GM18907 (cell line): ENCODE measurements at regions not wholly inside any gene's neighbourhood (a gene's known extent, or its start where the extent isn't known, plus 50 kb on each side); places are given as distances from the start of the nearest gene placed in this dataset.
"Not testable (repeated sequence)": the region's sequence is repeated elsewhere in the genome, so short reads cannot be mapped to it uniquely, and the experiment has no call there.

ENCODE experiments used
- ATAC-seq: cut with Tn5 transposase; IDR thresholded peaks from one replicate; pipeline ENCODE4 v1.9.1; 2021; ENCODE audit warnings: mild to moderate bottlenecking, moderate library complexity; ENCODE audit not compliant: unreplicated experiment

DNA sequence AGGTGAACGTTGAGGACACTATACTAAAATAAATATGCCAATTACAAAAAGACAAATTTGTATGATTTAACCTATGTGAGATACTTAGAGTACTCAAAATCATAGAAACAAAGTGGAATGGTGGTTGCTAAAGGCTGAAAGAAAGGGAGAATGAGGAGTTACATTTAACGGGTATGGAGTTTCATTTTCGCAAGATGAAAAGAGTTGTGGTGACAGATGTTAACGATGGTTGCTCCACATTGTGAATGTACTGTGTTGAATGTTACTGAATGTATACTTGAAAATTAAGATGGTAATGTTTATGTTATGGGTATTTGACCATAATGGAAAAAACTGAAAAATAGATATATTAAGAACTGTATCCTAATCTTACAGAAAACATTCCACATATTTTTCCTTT is 51.3 kb upstream of the MOCS2 start:
- ATAC-seq, result no peak

DNA sequence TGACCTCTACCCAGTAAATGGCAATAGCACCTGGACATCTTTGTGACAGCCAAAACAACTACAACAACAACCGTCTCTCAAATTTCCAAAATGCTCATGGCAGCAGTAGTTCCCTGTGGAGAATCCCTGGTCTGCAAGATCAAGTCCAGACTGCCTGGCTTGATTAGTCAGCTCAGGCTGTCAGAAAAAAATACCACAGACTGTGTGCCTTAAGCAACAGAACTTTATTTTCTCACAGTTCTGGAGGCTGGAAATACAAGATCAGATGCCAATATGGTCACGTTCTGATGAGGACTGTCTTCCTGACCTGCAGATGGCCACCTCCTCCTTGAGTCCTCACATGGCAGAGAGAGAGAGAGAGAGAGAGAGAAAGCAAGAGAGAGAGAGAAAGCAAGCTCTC is 52.3 kb upstream of the MOCS2 start:
- no peak for ATAC-seq

DNA sequence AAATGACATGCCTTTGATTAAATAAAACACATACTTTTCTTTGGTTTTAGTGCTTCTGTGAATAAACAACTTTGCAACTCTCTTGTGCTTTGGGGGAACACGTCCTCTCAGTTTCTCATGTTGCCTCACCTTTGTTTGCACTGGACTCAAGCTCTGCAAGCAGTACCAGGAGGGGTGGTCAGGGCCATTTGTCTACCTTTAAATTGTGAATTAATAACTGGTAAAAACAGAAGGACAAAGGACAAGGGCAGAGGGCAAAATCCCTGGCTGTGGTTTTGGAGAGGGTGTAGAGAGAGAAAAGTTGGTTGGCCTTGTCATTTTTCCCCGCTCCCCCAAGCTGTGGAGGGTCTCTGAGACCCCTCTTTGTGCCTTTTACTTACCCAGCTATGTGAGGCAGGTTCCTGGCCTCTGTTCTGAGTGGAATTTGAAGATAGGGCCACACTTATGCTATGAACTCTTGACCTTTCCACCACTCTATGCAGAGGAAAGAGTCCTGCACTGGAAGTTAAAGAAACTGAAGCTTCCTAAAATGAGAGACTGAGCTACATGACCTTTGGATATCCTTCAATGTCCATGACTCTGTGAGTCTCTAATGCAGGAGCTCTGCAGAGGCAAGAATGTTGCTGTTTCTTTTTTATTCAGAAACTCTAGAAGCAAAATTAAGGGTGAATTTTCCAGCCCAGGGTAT is 55.1 kb upstream of the MOCS2 start:
- no peak for ATAC-seq

DNA sequence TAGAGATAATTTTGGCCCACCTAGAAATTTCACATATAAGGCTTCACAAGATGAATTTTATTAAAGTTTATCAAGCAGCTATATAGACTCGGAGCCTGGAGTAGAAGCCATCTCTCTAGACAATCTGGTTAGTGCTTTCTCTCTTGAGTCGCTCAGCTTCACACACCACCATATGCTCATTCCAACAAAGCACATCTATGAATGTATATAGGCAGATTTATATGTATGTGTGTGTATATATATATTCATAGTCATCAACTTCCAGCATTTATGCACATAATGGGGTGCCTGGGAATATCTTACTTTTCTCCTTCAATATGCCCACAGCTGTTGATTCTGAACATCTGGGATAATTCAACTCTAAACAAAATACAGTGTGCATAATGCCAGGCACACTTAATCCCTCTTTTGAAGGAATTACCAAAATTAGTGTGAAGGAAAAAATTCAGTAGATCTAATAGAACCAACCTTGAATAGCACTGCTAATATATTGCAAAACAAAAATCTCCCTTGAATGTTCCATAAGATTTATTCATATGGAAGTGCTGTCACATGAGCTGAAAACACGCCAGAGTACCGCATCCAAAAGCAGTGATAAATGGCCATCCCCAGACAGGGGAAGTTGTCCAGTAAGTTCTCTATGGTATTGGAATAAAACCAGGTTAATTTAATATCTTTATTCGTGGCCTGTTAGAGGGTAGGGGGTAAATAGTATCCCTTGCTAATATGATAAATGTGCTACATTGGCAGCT is 56.0 kb upstream of the MOCS2 start:
- no peak for ATAC-seq

DNA sequence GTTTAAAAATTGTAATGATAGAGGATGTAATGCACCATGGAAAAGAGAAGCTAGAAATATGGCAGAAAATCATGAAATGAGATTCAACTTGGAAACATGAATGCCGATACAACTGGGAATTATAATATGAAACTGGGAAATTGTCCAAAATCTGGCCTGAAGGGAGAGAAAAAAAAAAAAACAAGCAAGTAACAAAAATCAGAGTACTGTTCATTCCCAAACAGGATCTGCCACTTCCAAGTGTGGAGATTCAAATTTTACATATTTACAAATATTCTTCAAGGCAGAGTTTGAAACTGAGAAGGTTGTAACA is 56.6 kb upstream of the MOCS2 start:
- ATAC-seq, result no peak

DNA sequence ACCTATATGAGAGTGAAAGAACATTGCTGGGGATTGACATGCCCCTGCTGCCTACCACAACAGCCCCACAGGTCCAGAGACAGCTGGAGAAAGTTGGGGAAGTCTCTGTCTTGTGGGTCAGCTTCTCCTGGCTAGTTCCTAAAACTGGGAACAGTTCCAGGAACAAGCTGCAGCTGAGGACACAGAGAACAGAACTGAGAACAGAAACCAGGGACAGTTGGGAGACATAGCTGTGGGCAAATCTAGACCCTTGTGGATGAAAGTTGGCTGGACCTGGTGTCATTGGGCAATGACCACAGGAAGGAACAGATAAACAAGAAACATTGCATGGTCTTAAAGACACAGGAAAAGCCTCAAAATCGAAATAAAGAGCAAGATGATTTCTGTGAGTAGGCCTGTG is 58.3 kb upstream of the MOCS2 start:
- no peak for ATAC-seq

DNA sequence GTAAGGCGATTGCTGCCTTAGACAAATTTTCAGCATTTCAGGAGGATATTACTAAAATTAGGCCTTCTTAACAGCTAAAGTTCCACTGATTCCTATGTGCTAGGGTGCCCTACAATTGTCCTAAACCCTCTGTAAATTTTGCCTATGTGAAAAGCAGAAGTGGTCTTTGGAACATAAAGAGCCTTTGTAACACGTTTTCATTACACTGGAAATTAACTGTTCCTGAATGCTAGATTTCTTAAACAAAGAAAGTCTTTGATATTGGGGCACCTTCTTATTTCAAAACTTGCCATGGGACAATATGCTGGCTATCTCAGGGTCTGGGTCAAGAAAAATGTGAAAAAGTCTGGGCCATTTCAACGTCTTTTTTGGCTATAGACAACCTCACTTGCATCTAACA is 60.4 kb upstream of the MOCS2 start:
- ATAC-seq, result no peak

DNA sequence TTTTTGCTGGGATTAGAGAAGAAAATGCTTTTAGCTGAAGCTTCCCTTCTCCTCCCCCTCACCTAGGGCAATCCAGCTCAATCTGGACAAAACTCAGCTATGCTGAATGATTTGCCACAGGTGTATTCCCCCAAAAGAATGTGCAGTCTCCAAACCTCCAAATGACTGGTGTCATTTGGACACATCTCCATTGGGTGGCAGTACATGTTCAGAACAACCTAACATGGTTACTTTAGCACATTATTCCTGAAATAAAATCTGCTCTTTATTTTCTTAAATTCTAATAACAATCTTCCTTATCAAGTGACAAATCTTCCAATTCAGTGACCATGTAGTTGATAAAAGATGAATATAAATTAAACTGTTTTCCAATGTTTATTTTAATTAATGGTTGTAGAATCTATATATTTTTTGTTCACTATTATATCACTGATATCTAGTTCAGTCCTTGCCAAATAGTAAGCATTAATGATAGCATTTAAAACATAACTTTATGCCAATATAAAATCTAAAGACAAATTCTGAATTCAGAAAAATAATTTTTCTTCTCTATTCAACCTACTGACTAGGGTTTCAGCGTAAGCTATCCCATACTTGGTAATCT is 61.3 kb upstream of the MOCS2 start:
- ATAC-seq, result peak; percentile 53

DNA sequence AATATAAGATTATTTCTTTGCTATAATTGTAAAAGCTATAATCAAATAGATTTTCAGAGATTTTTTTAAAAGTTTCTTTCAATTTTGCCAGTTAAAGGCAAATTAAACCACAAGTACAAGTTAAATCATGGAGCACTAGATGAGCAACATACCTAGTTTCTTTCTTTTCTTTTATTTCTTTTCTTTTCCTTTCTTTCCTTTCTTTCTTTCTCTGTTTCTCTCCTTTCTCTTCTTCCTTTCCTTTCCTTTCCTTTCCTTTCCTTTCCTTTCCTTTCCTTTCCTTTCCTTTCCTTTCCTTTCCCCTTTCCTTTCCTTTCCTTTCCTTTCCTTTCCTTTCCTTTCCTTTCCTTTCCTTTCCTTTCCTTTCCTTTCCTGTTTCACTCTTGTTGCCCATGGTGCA is 62.5 kb upstream of the MOCS2 start:
- ATAC-seq, result not testable (repeated sequence)

DNA sequence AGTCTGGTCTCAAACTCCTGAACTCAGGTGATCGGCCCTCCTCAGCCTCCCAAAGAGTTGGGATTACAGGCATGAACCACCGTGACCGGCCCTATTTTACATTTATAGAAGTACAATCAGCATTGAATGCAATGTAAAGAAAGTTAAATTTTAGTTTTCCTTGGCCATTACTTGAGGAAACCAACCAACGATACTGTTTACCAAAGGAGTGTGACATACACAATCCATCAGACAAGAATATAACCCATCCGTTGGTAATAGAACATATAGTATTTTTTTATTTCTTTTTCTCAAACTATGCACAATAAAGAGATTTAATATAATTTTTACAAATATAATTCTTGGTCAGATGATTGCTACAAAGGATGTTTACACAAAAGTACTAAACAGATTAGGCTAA is 63.1 kb upstream of the MOCS2 start:
- no peak for ATAC-seq

DNA sequence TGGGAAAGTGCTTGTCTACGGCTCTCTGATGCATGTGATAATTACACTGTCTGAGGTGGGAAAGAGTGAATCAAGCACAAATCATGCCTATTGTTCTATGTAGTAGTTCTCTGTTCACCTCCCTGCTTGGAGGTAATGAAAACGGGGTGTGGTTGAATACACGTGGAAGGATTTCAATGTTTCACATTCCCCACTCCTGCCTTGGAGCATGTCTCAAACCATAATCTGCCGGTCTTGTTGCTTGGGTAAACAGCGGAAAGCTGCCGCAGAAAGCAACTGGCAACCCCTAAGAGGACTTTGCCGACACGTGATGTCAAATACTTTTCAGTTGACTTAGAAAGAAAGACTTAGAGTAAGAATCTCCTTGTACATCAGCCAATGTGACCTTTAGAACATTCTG is 63.5 kb upstream of the MOCS2 start:
- ATAC-seq, result no peak

DNA sequence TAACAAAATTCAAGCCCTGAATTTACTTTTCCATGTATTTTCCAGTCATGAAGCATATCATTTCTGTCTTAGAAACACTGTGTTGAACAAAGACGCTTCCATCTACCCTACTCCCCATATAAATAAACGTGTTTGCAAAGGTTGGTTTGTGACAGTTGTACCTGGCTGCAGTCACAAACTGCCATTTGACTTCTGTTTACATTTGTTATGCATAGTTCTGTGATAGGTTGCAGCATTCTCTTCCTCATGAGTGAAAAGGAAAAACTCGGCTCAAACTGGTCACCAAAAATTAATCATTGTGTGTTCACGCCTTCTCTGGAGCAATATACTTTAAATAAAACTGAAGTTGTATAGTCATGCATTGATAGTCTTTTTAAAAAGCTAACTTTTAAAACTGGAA is 69.3 kb upstream of the MOCS2 start:
- ATAC-seq, result no peak

DNA sequence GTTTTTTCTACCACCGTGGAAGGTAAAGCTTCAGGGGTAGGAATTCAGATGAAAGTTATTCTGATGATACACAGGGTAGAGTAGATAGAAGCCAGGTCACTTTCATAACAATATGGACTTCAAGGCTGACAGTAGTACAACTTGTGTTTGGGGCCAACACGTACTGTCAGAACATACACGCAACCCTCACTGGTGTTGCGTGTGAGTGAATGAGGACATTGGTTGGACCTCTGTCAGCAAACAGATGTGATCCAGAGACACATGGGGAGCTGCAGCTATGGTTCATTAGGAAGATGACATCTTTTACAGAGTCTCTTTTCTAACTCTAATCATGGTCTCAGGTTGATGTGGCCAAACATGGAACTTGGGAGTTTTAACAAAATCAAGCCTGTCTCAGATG is 70.1 kb upstream of the MOCS2 start:
- no peak for ATAC-seq

DNA sequence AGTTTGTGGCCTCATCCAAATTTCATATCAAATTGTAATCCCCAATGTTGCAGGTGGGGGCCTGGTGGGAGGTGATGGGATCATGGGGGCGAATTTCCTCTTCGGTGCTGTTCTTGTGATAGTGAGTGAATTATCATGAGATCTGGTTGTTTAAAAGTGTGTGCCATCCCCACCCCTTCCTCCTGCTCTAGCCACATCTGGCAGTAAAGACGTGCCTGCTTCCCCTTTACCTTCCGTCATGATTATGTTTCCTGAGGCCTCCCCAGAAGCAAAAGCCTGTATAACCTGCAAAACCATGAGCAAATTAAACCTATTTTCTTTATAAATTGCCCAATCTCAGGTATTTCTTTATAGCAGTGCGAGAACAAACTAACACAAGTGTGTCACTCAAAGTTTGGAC is 71.0 kb upstream of the MOCS2 start:
- no peak for ATAC-seq

DNA sequence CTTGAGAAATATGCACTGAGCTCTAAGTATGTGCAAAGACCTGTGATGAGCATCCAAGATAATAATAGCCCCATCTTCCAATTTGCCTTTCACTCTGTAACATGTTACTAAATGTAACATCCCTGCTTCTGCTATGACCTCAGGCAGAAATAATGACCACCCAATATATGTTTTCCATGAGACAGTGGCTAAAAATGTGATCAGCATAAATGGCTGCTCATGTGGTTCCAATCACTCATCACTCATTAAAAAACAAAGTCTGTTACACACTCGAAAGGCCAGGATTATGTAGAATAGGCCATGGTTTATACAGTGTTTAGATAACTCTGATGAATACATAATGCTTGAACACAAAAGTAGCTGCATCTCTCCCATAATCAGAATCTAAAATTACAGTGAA is 71.4 kb upstream of the MOCS2 start:
- ATAC-seq, result no peak

DNA sequence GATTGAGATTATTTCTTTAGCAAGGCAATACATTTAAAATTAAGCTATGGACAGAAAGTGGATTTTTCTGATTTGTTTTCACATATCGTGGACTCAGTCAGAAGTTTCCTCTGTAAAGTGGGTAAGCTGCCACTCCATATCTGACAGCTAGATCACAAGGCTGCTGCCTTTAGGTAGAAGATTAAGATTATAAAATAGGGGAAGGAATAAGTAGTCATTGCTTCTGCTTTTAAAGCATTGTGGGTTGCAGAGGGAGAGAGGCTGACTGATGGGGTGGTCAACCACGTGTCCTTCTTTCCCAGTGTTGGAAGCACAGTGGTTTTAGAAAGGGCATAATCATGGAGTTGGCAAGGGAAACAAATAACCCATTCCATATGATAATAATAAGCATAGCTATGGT is 74.3 kb upstream of the MOCS2 start:
- ATAC-seq, result no peak

DNA sequence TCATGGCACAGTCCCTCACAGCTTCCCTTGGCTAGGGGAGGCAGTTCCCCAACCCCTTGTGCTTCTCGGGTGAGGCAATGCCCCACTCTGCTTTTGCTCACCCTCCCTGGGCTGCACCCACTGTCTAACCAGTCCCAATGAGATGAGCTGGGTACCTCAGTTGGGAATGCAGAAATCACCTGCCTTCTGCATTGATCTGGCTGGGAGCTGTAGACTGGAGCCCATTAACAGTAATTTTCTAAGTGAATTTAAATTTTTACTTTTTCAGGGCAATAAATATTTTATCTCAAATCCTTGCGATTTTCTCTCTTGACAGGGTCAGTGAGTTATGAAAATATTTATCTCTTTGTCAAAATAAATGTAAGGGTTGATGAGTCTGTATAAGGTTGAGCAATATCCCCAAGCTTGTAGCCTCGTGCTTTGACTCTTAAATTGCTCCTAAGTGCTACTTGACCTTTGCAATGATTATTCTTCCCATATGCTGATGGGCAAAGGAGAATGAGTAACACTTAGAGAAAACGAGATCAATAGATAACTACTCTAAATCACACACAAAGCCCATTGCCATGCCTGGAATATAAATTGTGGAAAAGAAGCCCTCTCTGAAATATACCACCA is 82.1 kb upstream of the MOCS2 start:
- ATAC-seq, result no peak

DNA sequence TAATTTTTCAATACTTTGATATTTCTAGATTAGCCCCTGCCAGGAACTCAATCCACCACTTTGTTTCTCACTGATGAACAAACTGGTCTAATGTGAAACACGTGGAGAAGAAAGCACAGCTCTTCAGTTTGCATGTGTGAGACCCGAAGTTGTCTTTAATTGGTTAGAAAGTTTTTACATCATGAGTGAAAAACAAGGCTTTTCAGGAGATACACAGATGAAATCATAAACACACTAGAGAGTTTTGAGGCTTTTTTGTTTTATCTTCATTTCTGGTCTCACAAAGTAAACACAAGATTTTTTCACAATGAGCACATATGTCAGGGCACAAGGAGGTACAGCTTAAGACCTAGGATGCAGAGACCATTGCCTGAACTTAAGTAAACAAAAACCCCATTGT is 84.5 kb upstream of the MOCS2 start:
- ATAC-seq, result no peak

DNA sequence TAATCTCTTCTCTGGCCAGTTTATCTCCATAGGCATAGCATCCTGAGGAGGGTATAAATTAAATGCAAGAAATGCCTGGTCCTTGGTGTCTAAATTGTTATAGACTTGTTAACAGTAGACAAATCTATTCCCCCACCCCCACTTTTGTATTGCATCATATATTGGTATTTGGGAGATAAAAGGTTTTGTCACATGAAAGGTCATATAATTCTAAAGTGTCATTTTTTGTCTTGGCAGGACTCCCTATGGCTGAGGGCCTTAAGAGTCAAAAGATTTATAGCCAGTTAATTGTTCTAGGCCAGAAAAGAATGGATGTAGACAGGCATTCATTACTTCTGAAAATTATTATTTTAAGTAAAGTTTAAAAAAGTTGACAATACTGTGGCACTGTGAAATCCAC is 90.3 kb upstream of the MOCS2 start:
- no peak for ATAC-seq

DNA sequence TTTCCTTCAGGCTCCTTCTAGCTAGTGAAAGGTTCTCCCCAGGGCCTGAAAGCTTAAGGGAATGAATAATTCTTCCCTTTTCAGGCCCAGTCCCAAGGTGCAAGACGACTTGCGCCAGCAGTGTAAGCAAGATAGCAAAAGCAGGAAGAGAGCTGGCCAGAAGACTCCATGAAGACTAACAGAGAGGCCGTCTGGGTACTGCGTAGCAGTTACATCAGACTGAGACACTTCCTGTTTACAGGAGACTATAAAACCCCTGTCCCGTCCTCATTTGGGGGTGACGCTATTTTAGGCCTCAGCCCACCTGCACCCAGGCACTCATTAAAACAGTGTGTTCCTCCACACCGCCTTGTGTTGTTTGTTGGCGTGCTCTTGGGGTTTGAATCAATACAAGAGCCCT is 90.7 kb upstream of the MOCS2 start:
- ATAC-seq, result no peak

DNA sequence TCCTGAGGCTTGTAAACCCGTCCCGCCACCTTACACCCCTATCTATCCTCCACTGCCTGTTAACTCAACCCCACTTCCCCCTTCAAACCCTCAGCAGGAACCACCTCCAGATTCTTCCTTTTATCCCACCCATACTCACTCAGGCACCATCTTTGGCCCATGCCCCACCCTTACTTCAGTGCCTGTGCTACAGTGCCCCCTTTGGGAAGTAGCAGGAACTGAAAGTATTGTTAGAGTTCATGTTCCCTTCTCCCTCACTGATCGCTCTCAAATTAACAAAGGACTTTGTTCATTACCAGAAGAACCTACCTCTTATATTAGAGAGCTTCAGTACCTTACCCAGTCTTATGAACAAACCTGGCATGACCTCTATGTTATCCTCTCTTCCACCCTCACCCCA is 92.2 kb upstream of the MOCS2 start:
- ATAC-seq, result no peak

DNA sequence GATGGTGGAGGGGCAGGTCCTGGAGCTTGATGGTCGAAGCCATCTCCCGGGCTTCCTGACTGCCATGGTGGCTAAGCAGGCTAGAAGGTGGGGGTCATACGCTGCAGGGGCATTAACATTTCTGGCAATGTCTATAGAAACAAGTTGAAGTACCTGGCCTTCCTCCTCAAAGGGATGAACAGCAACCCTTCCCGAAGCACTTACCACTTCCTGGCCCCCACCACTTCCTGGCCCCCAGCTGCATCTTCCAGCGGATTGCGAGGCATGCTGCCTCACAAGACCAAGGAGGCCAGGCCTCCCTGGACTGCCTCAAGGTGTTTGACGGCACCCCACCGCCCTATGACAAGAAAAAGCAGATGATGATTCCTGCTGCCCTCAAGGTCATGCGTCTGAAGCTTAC is 97.0 kb upstream of the MOCS2 start:
- no peak for ATAC-seq
